ENCODE measurements at regions not wholly inside any gene's neighbourhood (a gene's known extent, or its start where the extent isn't known, plus 50 kb on each side); places are given as distances from the start of the nearest gene placed in this dataset.
"Not testable (repeated sequence)": the region's sequence is repeated elsewhere in the genome, so short reads cannot be mapped to it uniquely, and the experiment has no call there.

DNA sequence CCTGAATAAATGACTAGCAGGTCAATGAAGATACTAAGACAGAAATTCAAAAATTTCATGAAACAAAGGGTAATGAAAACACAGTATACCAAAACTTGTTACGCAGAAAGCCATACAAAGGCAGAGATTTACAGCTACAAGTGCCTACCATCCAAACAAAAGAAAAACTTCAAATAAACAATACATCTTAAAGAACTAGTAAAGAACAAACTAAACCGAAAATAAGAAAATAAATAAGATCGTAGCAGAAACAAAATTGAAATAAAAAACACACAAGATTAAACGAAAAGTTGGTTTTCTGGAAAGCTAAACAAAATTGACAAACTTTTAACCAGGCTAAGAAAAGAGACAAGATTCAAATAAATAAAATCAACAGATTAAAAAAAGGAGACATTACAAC is 51.5 kb downstream of the VPREB1 start:
- H3K4me1 Mint-ChIP-seq (ENCODE audit: low read depth, unreplicated experiment); DNase-seq; H3K9me3 Mint-ChIP-seq (ENCODE audit: low read depth, unreplicated experiment); BruUV-seq (replicated peaks); H3K4me3 Mint-ChIP-seq (ENCODE audit: low read depth, unreplicated experiment); H3K27me3 Mint-ChIP-seq (ENCODE audit: unreplicated experiment); H3K27ac Mint-ChIP-seq (ENCODE audit: unreplicated experiment); CTCF ChIA-PET: not testable (repeated sequence)
- intact Hi-C loops (cut with micrococcal nuclease; ENCODE audit: unreplicated experiment): loop anchor here (5.0 kb wide), 1 partner anchor 89 kb away; no protein-coding TSS in a partner anchor
- peaks cover 20% of the 10 kb centered on the region for H3K36me3 Mint-ChIP-seq (ENCODE audit: insufficient read depth, unreplicated experiment)

- intact Hi-C loops (cut with micrococcal nuclease; ENCODE audit: unreplicated experiment): loop anchor here (5.0 kb wide), 1 partner anchor 90 kb away; no protein-coding TSS in a partner anchor
- H3K27me3 Mint-ChIP-seq (ENCODE audit: unreplicated experiment); H3K9me3 Mint-ChIP-seq (ENCODE audit: low read depth, unreplicated experiment); BruUV-seq (replicated peaks); H3K4me1 Mint-ChIP-seq (ENCODE audit: low read depth, unreplicated experiment); CTCF ChIA-PET: not testable (repeated sequence)
- DNase-seq: peak; percentile 2
- Mint-ChIP-seq H3K4me3 (ENCODE audit: low read depth, unreplicated experiment) (peak overlapping the region; percentile 95), H3K36me3 (ENCODE audit: insufficient read depth, unreplicated experiment) (peaks cover 20% of the 10 kb centered on the region), H3K27ac (ENCODE audit: unreplicated experiment) (peak overlapping the region; percentile 63)
Measured at GRCh38 chr22:22297159-22297793, 52.7 kb downstream of the VPREB1 start.

DNA sequence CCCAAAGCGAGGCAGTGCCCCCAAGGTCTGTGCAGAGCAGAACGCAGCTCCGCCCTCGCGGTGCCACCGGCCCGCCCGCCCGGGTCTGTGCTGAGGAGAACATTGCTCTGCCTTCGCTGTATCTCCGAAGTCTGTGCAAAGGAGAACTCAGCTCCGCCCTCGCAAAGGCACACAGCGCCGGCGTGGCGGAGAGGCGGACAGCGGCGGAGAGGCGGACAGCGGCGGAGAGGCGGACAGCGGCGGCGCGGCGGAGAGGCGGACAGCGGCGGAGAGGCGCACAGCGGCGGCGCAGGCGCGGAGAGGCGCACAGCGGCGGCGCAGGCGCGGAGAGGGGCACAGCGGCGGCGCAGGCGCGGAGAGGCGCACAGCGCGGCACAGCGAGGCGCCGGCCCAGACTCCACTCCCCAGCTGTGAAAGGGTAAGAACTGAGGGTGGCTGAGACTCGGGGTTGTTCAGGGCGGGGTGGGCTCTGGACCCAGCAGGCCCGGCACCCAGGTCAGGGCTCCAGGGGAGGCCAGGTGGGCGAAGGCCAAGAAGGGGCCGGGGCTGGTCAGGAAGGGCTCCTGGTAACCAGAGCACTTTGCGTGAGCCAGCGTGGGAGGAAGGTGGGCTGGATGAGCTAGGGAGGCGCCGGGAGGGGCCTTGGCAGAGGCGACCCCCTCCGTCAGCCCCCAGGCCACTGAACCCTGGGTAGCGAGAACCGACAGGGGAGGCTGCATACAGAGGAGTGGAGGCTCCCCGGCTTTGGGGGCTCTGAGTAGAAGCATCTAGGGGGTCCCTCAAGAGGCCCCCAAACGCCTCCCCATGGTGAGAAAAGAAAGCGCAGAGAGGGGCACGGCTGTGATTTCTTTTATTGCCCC is 53.4 kb downstream of the VPREB1 start:
- CTCF ChIA-PET: not testable (repeated sequence)
- H3K27ac Mint-ChIP-seq (ENCODE audit: unreplicated experiment): peak overlapping the region; percentile 63

GRCh38 chr22:22298654-22299009 is 54.0 kb downstream of the VPREB1 start:
- intact Hi-C loops (cut with micrococcal nuclease; ENCODE audit: unreplicated experiment): loop anchor here (5.0 kb wide), 1 partner anchor 91 kb away; no protein-coding TSS in a partner anchor
- Mint-ChIP-seq H3K27ac (ENCODE audit: unreplicated experiment) (peak overlapping the region; percentile 63), H3K4me3 (ENCODE audit: low read depth, unreplicated experiment) (peak overlapping the region; percentile 95), H3K36me3 (ENCODE audit: insufficient read depth, unreplicated experiment) (peaks cover 18% of the 10 kb centered on the region)
- H3K4me1 Mint-ChIP-seq (ENCODE audit: low read depth, unreplicated experiment); H3K27me3 Mint-ChIP-seq (ENCODE audit: unreplicated experiment); H3K9me3 Mint-ChIP-seq (ENCODE audit: low read depth, unreplicated experiment); DNase-seq; BruUV-seq (replicated peaks); CTCF ChIA-PET: not testable (repeated sequence)

More for the DNA sequence above, 53.4 kb downstream of the VPREB1 start:
- H3K27me3 Mint-ChIP-seq (ENCODE audit: unreplicated experiment); H3K9me3 Mint-ChIP-seq (ENCODE audit: low read depth, unreplicated experiment); BruUV-seq (replicated peaks); H3K4me1 Mint-ChIP-seq (ENCODE audit: low read depth, unreplicated experiment): not testable (repeated sequence)
- intact Hi-C loops (cut with micrococcal nuclease; ENCODE audit: unreplicated experiment): loop anchor here (5.0 kb wide), 1 partner anchor 91 kb away; no protein-coding TSS in a partner anchor
- peaks cover 20% of the 10 kb centered on the region for H3K36me3 Mint-ChIP-seq (ENCODE audit: insufficient read depth, unreplicated experiment)
- peak; percentile 79 for DNase-seq
- peak; percentile 26 for TF ChIP-seq CTCF (IDR thresholded peaks at IDR 0.05; ENCODE audit: unreplicated experiment)
- H3K4me3 Mint-ChIP-seq (ENCODE audit: low read depth, unreplicated experiment): peak overlapping the region; percentile 95

DNA sequence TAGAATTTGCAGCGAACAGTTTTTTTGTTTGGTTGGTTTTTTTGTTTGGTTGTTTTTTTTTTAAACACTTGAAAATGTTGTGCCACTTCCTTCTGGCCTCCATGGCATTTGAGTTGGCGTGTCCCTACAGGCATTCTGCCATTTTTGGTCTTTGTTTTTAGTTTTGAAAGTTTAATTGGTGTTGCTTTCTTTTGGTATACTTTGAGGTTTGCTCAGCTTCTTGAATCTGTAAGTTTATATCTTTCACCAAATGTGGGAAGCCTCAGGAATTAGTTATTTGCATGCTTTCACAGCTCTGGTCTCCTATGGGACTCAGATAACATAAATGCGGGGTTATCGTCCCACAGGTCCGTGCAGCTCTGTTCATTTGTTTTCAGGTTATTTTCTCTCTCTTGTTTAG is 55.9 kb downstream of the VPREB1 start:
- BruUV-seq (replicated peaks); DNase-seq; H3K27ac Mint-ChIP-seq (ENCODE audit: unreplicated experiment); H3K9me3 Mint-ChIP-seq (ENCODE audit: low read depth, unreplicated experiment); H3K27me3 Mint-ChIP-seq (ENCODE audit: unreplicated experiment); H3K4me1 Mint-ChIP-seq (ENCODE audit: low read depth, unreplicated experiment); H3K4me3 Mint-ChIP-seq (ENCODE audit: low read depth, unreplicated experiment); CTCF ChIA-PET; intact Hi-C loops (cut with micrococcal nuclease; ENCODE audit: unreplicated experiment): not testable (repeated sequence)
- H3K36me3 Mint-ChIP-seq (ENCODE audit: insufficient read depth, unreplicated experiment): peaks cover 19% of the 10 kb centered on the region

DNA sequence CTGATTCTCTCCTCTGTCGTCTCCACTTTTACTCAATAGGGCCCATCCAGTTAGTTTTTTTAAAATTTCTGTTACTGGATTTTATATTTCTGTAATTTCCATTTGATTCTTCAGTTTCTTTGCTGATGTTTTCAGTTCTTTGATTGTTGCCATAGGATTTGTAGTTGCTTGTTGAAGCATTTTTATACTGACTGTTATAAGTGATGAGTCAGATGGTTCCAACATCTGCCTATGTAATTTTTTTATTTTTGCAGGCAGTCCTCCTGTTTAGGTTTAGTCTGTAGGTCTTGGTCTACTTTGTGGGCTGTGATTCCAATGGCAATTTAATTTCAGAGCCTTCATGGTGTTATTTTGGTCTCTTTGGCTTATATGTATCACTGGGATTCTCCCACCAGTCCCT is 56.4 kb downstream of the VPREB1 start:
- H3K4me3 Mint-ChIP-seq (ENCODE audit: low read depth, unreplicated experiment); H3K27me3 Mint-ChIP-seq (ENCODE audit: unreplicated experiment); H3K9me3 Mint-ChIP-seq (ENCODE audit: low read depth, unreplicated experiment); BruUV-seq (replicated peaks); H3K4me1 Mint-ChIP-seq (ENCODE audit: low read depth, unreplicated experiment); DNase-seq; H3K27ac Mint-ChIP-seq (ENCODE audit: unreplicated experiment); intact Hi-C loops (cut with micrococcal nuclease; ENCODE audit: unreplicated experiment); CTCF ChIA-PET: not testable (repeated sequence)
- H3K36me3 Mint-ChIP-seq (ENCODE audit: insufficient read depth, unreplicated experiment): peaks cover 19% of the 10 kb centered on the region
